Loucy (cell line): ENCODE measurements at regions not wholly inside any gene's neighbourhood (a gene's known extent, or its start where the extent isn't known, plus 50 kb on each side); places are given as distances from the start of the nearest gene placed in this dataset.
"Not testable (repeated sequence)": the region's sequence is repeated elsewhere in the genome, so short reads cannot be mapped to it uniquely, and the experiment has no call there.

ENCODE experiments used
- H2AFZ ChIP-seq: fragments of 200-600 bp; sonication (generic); 2 replicates; pipeline ENCODE4 v1.6.0; 2016; ENCODE audit warnings: antibody characterized with exemption, mild to moderate bottlenecking, low read length, moderate library complexity
- H3F3A ChIP-seq: fragments of 200-600 bp; 2 replicates; pipeline ENCODE4 v1.6.0; 2016; ENCODE audit warnings: antibody characterized with exemption, low read depth, mild to moderate bottlenecking
- H3K27me3 ChIP-seq: fragments of 200-600 bp; sonication (generic); 2 replicates; pipeline ENCODE4 v1.6.1; 2014; ENCODE audit warnings: low read length, mild to moderate bottlenecking; ENCODE audit not compliant: insufficient read depth, poor library complexity, severe bottlenecking
- H3K36me3 ChIP-seq: fragments of 200-600 bp; sonication (generic); 2 replicates; pipeline ENCODE4 v1.6.1; 2016; ENCODE audit warnings: low read length; ENCODE audit not compliant: insufficient read depth
- H3K4me1 ChIP-seq: fragments of 200-600 bp; sonication (generic); 2 replicates; pipeline ENCODE4 v1.5.1; 2014; ENCODE audit warnings: low read length, mild to moderate bottlenecking; ENCODE audit not compliant: insufficient read depth, poor library complexity, severe bottlenecking
- H3K4me2 ChIP-seq: fragments of 200-600 bp; sonication (generic); 2 replicates; pipeline ENCODE4 v1.6.0; 2014; ENCODE audit warnings: antibody characterized with exemption, low read length, low read depth, mild to moderate bottlenecking; ENCODE audit not compliant: poor library complexity, severe bottlenecking
- H3K4me3 ChIP-seq: fragments of 200-600 bp; sonication (generic); 2 replicates; pipeline ENCODE4 v1.5.1; 2014; ENCODE audit warnings: low read length, mild to moderate bottlenecking, mixed read lengths; ENCODE audit not compliant: poor library complexity, severe bottlenecking
- H3K79me2 ChIP-seq: fragments of 200-600 bp; sonication (generic); 2 replicates; pipeline ENCODE4 v1.6.1; 2014; ENCODE audit warnings: low read length; ENCODE audit not compliant: insufficient read depth
- H3K9ac ChIP-seq: fragments of 200-600 bp; sonication (generic); 2 replicates; pipeline ENCODE4 v1.6.0; 2014; ENCODE audit warnings: mild to moderate bottlenecking, low read depth, low read length, moderate library complexity; ENCODE audit not compliant: poor library complexity, severe bottlenecking
- H3K9me2 ChIP-seq: fragments of 200-600 bp; sonication (generic); replicated peaks from 2 replicates; pipeline ENCODE4 v1.6.1; 2016; ENCODE audit warnings: low read depth, low read length, mixed read lengths
- H3K9me3 ChIP-seq: fragments of 200-600 bp; sonication (generic); 2 replicates; pipeline ENCODE4 v1.6.1; 2014; ENCODE audit warnings: mild to moderate bottlenecking, antibody characterized with exemption, low read length, low read depth; ENCODE audit not compliant: insufficient read depth
- H4K20me1 ChIP-seq: fragments of 200-600 bp; sonication (generic); 2 replicates; pipeline ENCODE4 v1.6.0; 2014; ENCODE audit warnings: antibody characterized with exemption, low read length, mild to moderate bottlenecking; ENCODE audit not compliant: insufficient read depth, poor library complexity, severe bottlenecking
- EZH2phosphoT487 ChIP-seq: fragments of 200-600 bp; IDR thresholded peaks from 2 replicates; pipeline ENCODE4 v1.6.1; 2018; ENCODE audit warnings: antibody characterized with exemption, mild to moderate bottlenecking, moderate library complexity, borderline replicate concordance
- TF ChIP-seq, protein P1 (sequence below): fragments of 200-600 bp; sonication (generic); conservative IDR thresholded peaks from 2 replicates; pipeline ENCODE4 v1.5.1; 2014; ENCODE audit warnings: mild to moderate bottlenecking, antibody characterized with exemption, low read length

GRCh38 chr10:9262770-9263169, 1208.3 kb downstream of the GATA3 start:
- no peaks in the 10 kb centered on the region for H3K4me1 ChIP-seq
- no peak overlapping the region for H3K4me2 ChIP-seq
- TF ChIP-seq EZH2phosphoT487, result no peak
- TF ChIP-seq, protein P1, sequence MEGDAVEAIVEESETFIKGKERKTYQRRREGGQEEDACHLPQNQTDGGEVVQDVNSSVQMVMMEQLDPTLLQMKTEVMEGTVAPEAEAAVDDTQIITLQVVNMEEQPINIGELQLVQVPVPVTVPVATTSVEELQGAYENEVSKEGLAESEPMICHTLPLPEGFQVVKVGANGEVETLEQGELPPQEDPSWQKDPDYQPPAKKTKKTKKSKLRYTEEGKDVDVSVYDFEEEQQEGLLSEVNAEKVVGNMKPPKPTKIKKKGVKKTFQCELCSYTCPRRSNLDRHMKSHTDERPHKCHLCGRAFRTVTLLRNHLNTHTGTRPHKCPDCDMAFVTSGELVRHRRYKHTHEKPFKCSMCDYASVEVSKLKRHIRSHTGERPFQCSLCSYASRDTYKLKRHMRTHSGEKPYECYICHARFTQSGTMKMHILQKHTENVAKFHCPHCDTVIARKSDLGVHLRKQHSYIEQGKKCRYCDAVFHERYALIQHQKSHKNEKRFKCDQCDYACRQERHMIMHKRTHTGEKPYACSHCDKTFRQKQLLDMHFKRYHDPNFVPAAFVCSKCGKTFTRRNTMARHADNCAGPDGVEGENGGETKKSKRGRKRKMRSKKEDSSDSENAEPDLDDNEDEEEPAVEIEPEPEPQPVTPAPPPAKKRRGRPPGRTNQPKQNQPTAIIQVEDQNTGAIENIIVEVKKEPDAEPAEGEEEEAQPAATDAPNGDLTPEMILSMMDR, result no peak
- H3K9me2 ChIP-seq, result no peaks in the 10 kb centered on the region
- no peak overlapping the region for H2AFZ ChIP-seq
- H4K20me1 ChIP-seq, result no peaks in the 10 kb centered on the region
- H3K36me3 ChIP-seq, result no peaks in the 10 kb centered on the region
- H3K9ac ChIP-seq, result no peak overlapping the region
- H3K4me3 ChIP-seq, result no peak overlapping the region
- no peaks in the 10 kb centered on the region for H3K27me3 ChIP-seq
- H3F3A ChIP-seq, result no peaks in the 10 kb centered on the region
- no peaks in the 10 kb centered on the region for H3K79me2 ChIP-seq
- no peaks in the 10 kb centered on the region for H3K9me3 ChIP-seq

GRCh38 chr10:9268176-9268575, 1213.7 kb downstream of the GATA3 start:
- Histone ChIP-seq H3K9me2 (no peaks in the 10 kb centered on the region), H3K27me3 (no peaks in the 10 kb centered on the region), H3K9me3 (no peaks in the 10 kb centered on the region), H2AFZ (no peak overlapping the region), H3F3A (no peaks in the 10 kb centered on the region), H3K36me3 (no peaks in the 10 kb centered on the region), H3K79me2 (no peaks in the 10 kb centered on the region), H3K4me3 (no peak overlapping the region), H3K4me2 (no peak overlapping the region), H3K9ac (no peak overlapping the region), H3K4me1 (no peaks in the 10 kb centered on the region), H4K20me1 (no peaks in the 10 kb centered on the region)
- no peak for TF ChIP-seq EZH2phosphoT487
- TF ChIP-seq, protein P1, result no peak

DNA sequence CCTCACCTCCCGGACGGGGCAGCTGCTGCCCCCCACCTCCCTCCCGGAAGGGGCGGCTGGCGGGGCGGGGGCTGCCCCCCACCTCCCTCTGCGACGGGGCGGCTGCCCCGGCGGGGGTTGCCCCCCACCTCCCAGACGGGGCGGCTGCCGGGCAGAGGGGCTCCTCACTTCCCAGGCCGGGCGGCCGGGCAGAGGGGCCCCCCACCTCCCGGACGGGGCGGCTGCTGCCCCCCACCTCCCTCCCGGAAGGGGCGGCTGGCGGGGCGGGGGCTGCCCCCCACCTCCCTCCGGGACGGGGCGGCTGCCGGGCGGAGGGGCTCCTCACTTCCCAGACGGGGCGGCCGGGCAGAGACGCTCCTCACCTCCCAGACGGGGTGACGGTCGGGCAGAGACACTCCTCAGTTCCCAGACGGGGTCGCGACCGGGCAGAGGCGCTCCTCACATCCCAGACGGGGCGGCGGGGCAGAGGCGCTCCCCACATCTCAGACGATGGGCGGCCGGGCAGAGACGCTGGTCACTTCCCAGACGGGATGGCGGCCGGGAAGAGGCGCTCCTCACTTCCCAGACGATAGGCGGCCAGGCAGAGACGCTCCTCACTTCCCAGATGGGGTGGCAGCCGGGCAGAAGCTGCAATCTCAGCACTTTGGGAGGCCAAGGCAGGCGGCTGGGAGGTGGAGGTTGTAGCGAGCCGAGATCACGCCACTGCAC, 1218.8 kb downstream of the GATA3 start:
- not testable (repeated sequence) for H2AFZ ChIP-seq, H4K20me1 ChIP-seq, H3K79me2 ChIP-seq, H3K36me3 ChIP-seq, H3K9ac ChIP-seq, H3K4me2 ChIP-seq, H3K4me3 ChIP-seq, H3K9me2 ChIP-seq, H3K9me3 ChIP-seq, H3K27me3 ChIP-seq, H3K4me1 ChIP-seq, H3F3A ChIP-seq

DNA sequence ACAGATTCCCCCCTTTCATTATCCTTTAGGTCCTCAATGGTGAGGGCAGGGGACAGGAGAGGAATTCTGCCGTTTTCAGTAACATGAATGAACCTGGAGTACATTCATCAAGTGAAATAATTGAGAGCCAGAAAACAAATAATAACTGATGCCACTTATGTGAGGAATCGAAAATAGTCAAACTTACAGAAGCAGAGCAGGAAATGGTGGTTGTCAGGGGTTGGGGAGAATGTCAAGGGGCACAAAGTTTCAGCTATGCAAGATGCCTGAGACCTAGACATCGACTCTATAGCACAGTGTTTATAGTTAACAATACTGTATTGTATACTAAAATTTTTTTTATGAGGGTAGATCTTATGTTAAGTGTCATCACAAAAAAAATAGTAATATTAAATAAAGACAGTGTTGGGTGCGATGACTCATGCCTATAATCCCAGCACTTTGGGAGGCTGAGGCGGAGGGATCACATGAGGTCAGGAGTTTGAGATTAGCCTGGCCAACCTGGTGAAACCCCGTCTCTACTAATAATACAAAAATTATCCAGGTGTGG, 1219.8 kb downstream of the GATA3 start:
- H3K36me3 ChIP-seq, result no peaks in the 10 kb centered on the region
- no peak overlapping the region for H2AFZ ChIP-seq
- no peaks in the 10 kb centered on the region for H3K27me3 ChIP-seq
- H3K9ac ChIP-seq, result no peak overlapping the region
- no peaks in the 10 kb centered on the region for H3K79me2 ChIP-seq
- H3K4me3 ChIP-seq, result no peak overlapping the region
- no peaks in the 10 kb centered on the region for H3K9me2 ChIP-seq
- no peaks in the 10 kb centered on the region for H4K20me1 ChIP-seq
- no peaks in the 10 kb centered on the region for H3K9me3 ChIP-seq
- H3K4me1 ChIP-seq, result no peaks in the 10 kb centered on the region
- peak overlapping the region; percentile 29 for H3K4me2 ChIP-seq
- TF ChIP-seq, protein P1, result no peak
- TF ChIP-seq EZH2phosphoT487, result no peak
- no peaks in the 10 kb centered on the region for H3F3A ChIP-seq
